ENCODE measurements at regions not wholly inside any gene's neighbourhood (a gene's known extent, or its start where the extent isn't known, plus 50 kb on each side); places are given as distances from the start of the nearest gene placed in this dataset.

DNA sequence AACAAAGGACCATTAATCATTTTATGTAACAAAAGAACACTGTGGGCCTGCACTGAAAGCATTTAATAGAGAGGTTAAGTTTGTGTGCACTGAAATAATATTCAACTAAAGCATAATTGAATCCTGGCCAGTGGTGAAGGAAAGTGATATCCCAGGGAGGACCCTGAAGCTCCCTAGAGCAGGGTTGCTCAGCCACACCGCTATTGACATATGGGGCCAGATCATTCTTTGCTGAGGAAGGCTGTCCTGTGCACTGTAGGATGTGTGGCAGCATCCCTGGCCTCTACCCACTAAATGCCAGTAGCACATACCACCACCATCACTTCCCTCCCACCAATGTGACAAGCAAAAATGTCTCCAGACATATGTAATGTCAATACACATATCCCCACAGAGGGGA, 166.1 kb upstream of the MTNR1B start (continued):
- TF ChIP-seq EZH2 (IDR thresholded peaks at IDR 0.05; ENCODE audit: low read depth, unreplicated experiment) (no peak), REST (IDR thresholded peaks at IDR 0.05; ENCODE audit: unreplicated experiment) (no peak), CREB1 (CRISPR knock-in tag; IDR thresholded peaks at IDR 0.05; ENCODE audit: low read depth) (no peak), NANOG (IDR thresholded peaks at IDR 0.05; ENCODE audit: borderline replicate concordance) (no peak), EZH2phosphoT487 (IDR thresholded peaks at IDR 0.05; ENCODE audit: unreplicated experiment) (no peak), ETS1 (IDR thresholded peaks at IDR 0.05) (no peak), CTCF (conservative IDR thresholded peaks at IDR 0.05; ENCODE audit: low read depth in 2 of 2) (no peak)

DNA sequence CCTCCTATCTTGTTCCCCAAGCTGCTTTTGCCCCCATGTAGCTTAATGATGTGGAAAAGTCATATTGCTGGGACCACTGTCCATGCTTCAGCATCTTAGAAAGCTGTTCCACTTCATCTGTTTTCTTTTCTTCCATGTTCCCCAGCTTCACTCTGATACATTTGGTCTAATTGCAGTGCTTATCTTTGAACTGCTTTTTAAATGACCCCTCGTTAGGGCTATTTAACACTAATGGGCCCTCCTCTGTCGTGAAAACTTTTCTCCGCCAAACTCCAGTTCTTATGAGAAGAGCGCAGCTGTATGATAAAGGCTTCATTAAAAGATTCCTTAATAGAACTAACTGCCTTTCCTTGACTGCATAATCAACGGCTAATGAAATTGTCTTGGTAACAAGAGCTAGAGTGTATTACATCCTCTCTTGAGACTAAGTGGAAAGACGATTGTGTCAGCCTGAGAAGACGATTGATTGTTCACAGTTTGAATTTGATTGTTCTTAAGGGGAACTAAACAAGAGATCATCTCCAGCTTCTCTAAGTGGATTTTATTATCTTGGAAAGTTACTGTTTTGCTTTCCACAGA, 165.0 kb upstream of the MTNR1B start:
- Mint-ChIP-seq H3K4me3 (no peak overlapping the region), H3K36me3 (ENCODE audit: low read depth) (peaks cover 34% of the 10 kb centered on the region), H3K4me1 (peaks cover 44% of the 10 kb centered on the region), H3K9me3 (no peaks in the 10 kb centered on the region), H3K27ac (no peak overlapping the region), H3K27me3 (ENCODE audit: insufficient read depth, low read depth, poor library complexity) (peaks cover 6% of the 10 kb centered on the region)
- H3K27me3 ChIP-seq (ENCODE audit: insufficient read depth): no peaks in the 10 kb centered on the region
- H3K4me1 ChIP-seq (ENCODE audit: insufficient read depth): peaks cover 25% of the 10 kb centered on the region
- no peaks in the 10 kb centered on the region for H3F3A ChIP-seq (replicated peaks; ENCODE audit: low read depth)
- no peaks in the 10 kb centered on the region for H4K20me1 ChIP-seq (replicated peaks; ENCODE audit: insufficient read depth)
- peak overlapping the region; percentile 24; the same call in 1 of the 2 replicates for H3K4me3 ChIP-seq
- H3K4me2 ChIP-seq: peak overlapping the region; percentile 73
- H3K36me3 ChIP-seq (ENCODE audit: insufficient read depth): no peaks in the 10 kb centered on the region; the same call in 1 of the 2 replicates
- H3K27ac ChIP-seq (ENCODE audit: low read depth): peak overlapping the region; percentile 78
- no peak for DNase-seq (ENCODE audit: low spot score)
- H3K9me2 ChIP-seq (ENCODE audit: insufficient read depth): peaks cover 3% of the 10 kb centered on the region; the same call in 1 of the 2 replicates
- no peak for ATAC-seq
- H2AFZ ChIP-seq: no peak overlapping the region
- H3K79me2 ChIP-seq (replicated peaks; ENCODE audit: insufficient read depth): no peaks in the 10 kb centered on the region
- TF ChIP-seq STAT1 (IDR thresholded peaks at IDR 0.05; ENCODE audit: unreplicated experiment): no peak
- TF ChIP-seq EZH2 (IDR thresholded peaks at IDR 0.05; ENCODE audit: low read depth, unreplicated experiment): no peak
- no peak for TF ChIP-seq CTCF (conservative IDR thresholded peaks at IDR 0.05; ENCODE audit: low read depth in 2 of 2)
- no peak for TF ChIP-seq CREB1 (CRISPR knock-in tag; IDR thresholded peaks at IDR 0.05; ENCODE audit: low read depth)
- no peak for TF ChIP-seq ETS1 (IDR thresholded peaks at IDR 0.05)
- TF ChIP-seq REST (IDR thresholded peaks at IDR 0.05; ENCODE audit: unreplicated experiment): no peak
- no peak for TF ChIP-seq ZNF114 (CRISPR knock-in tag; IDR thresholded peaks at IDR 0.05)

All from GM23338 (cell line).